Stimulated activated CD4-positive, alpha-beta T cell treated with anti-CD3 and anti-CD28 coated beads, Interleukin-15, amount 100 ng/mL, for 1 hour (primary cell): ENCODE measurements at regions not wholly inside any gene's neighbourhood (a gene's known extent, or its start where the extent isn't known, plus 50 kb on each side); places are given as distances from the start of the nearest gene placed in this dataset.
"Not testable (repeated sequence)": the region's sequence is repeated elsewhere in the genome, so short reads cannot be mapped to it uniquely, and the experiment has no call there.

Source experiments
- DNase-seq, 2 donors: peaks; one replicate each; pipeline ENCODE4 v3.0.0-alpha.2; 2020; ENCODE audit warnings: low read depth in 1 of 2, low spot score in 1 of 2

DNA sequence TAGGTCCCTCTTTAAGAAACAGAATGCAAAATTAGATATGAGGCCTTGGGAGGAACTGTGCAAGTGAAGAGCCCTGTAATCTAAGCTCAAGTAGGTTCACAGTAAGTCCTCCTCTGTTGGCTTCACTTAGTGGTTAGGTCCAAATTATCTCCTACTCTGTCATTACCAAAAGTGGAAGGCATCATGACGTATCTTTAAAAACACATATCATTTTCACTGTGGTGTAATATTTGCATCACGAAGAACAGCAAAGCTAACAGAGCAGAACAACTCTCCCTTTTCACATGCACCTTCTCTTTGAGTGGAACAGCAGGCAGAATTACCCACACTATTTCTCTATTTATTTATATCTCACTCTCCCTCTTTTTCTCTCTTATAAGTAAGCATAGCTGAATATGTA, 240.5 kb upstream of the CCNH start:
- DNase-seq = no peak

- no peak for DNase-seq
Observed at GRCh38 chr5:87650284-87650683, 237.6 kb upstream of the CCNH start.

GRCh38 chr5:87649455-87649854, 236.7 kb upstream of the CCNH start:
- no peak for DNase-seq

DNA sequence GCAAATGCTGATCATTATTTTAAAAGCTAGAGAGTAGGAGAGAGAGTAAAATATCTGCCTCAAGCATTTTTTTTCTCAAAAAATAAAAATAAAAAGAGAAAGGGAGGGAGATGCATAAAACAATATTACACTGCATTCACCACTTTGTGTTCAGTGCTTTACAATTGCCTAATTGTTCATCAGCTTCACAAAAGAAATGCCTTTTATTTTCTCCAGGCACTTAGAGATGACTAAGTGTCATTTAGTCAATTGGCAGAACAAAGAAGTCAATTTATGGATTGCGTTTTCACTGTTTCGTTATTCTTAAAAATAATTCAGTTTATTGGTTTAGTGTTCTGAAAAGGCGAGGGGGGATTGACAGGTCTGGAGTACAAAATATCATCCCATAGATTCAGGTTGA, 232.5 kb upstream of the CCNH start:
- DNase-seq = no peak

GRCh38 chr5:87640902-87641301, 228.2 kb upstream of the CCNH start:
- DNase-seq = no peak

- DNase-seq = no peak
Observed at GRCh38 chr5:87627363-87627762, 214.6 kb upstream of the CCNH start.

- DNase-seq = no peak
Observed at GRCh38 chr5:87608385-87608784, 195.7 kb upstream of the CCNH start.

DNA sequence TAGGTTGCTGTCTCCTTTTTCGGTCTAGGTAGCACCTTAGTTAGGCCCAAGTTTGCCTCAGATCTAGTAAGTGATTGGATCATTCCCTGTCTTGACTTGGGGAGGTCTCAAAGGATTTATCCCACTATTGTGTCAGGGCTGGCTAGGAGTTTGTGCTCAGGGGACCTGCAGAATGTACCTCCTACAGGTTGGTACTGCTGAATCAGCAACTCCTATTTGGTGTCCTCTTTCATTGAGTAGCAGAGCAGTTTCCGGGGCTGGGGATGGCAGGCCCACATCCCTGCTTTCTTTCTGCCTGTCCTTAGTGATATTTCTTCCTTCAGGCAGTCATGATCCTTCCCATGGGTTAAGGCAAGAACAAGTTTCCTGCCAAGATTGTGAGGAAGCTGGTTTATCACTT, 192.9 kb upstream of the CCNH start:
- DNase-seq = no peak

- DNase-seq = no peak
Observed at GRCh38 chr5:87599778-87600177, 187.0 kb upstream of the CCNH start.

DNA sequence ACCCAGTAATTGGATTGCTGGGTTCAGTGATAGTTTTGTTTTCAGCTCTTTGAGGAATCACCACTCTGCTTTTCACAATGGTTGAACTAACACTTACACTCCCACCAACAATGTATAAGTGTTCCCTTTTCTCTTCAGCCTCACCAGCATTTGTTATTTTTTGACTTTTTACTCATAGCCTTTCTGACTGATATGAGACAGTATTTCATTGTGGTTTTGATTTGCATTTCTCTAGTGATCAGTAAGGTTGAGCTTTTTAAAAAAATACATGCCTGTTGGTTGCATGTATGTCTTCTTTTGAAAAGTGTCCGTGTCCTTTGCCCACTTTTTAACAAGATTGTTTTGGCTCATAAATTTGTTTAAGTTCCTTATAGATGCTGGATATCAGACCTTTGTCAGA, 185.7 kb upstream of the CCNH start:
- no peak for DNase-seq

DNA sequence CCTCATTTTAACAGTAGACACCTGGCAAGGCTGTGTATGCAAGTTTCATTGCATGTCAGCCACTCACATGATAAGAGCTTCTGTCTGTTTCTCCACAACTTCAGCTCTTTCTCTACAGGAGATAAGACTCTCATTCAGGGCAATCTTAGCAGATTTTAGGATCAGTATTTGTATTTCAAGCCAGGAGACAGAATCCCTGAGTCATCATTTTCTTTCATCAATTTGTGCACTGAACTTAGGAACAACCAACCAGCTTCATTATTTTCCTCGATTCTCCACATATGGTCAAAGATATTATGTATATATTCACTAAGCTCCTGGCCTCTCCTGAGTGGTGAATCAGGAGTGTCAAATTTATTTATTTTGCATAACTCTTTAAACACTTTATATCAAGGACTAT, 181.8 kb upstream of the CCNH start:
- no peak for DNase-seq

- no peak for DNase-seq
Observed at GRCh38 chr5:87589587-87589986, 176.9 kb upstream of the CCNH start.

- DNase-seq = no peak
Observed at GRCh38 chr5:87588316-87588715, 175.6 kb upstream of the CCNH start.

GRCh38 chr5:87583704-87584103, 171.0 kb upstream of the CCNH start:
- not testable (repeated sequence) for DNase-seq

DNA sequence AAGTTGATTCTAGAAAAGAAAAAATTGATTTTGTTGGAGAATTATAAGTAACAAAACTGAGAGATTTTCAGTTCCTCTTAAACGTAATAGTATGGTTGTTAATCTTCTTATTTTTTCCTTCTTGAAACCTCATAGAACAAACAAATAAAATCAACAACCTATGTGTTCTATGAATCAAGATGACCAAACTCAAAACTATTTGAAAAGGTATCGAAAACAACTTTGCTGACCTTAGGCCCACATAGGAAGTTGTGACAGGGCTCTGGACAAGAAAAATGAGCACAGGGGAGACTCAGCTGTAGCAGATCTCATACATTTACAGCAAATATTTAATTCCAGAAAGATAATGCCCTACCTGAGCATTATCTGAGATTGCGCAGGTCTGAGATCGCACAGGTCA, 169.4 kb upstream of the CCNH start:
- DNase-seq = no peak

GRCh38 chr5:87581661-87582060, 168.9 kb upstream of the CCNH start:
- no peak for DNase-seq

DNA sequence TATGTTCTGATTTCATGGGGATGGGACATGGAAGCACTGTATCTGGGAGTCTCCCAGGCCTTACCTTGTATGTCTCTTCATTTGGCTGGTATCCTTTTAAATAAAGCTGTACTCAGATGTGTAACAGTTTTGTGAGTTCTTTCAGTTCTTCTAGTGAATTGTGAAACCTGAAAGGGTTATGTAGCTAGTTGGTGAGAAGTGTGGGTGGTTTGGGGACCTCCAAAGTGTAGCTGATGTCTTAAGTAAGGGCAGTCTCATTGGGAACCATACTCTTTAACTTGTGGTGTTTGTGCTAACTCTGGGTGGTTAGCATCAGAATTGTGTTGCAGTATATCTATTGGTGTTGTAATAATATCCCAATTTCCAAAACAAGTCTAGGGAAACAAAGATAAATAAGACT, 166.9 kb upstream of the CCNH start:
- no peak for DNase-seq

DNA sequence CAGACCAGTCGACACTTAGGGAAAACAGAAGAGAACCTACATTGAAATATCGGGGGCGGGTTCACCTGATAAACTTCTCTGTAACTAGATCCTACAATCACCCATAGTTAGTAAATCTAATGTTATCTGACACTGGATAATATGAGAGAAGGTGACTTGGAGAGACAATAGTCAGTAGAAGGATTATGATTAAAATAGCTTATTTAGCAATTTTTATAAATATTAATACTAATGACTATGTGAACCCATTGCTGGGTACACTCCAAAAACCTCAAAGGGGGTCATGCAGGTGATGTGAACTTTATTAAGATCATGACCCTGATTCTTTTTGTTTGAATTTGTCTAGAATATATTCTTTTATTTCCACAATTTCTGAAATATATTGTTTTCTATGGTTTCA, 164.1 kb upstream of the CCNH start:
- no peak for DNase-seq

DNA sequence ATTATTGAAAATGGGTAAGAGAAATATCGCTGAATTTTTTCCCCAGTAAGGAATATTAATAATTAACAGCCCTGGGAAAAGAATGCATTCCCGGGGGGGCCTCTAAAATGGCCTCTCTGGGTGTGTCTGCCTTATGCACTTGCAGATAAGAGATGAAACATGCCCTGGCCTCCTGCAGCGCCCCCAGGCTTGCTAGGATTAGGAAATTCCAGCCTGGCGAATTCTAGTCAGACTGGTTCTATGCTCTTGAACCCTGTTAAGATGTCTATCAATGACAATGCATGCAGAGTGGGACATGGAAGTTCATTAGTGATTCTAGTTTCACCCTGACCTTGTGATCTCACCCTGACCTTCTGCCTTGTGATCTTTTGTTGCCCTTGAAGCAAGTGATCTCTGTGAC, 163.6 kb upstream of the CCNH start:
- DNase-seq = not testable (repeated sequence)

GRCh38 chr5:87574106-87574505, 161.4 kb upstream of the CCNH start:
- no peak for DNase-seq

DNA sequence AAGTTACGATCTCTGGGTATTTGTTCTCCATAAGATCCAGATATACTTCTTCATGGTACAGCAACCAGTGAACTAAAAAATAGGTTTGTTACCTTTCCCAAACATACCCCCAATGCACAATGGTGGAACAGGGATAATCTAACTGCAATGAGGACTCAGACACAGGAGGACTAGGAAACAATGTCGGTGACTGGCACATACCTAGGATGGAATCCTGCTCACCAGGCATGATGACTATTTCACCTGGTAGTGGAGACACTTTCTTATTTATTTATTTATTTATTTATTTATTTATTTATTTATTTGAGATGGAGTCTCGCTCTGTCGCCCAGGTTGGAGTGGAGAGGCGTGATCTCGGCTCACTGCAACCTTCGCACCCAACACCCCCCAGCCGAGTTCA, 159.9 kb upstream of the CCNH start:
- DNase-seq = no peak

DNA sequence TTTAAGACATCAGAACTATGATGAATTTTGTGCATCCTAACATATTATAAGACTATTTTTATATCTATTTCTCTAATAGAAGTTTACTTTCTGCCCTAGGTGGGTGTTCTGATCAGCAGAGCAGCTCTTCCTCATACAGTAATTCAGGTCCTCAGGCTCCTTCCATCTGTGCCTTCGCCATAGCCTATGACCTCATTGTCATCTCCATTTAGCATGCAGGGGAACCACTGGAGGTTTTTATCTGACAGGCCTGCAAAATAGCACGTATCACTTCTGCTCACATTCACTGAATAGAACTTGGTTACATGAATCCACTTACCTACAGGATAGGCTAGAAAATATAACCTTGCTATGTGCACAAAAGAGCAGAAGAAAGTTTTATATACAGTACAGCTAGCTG, 159.4 kb upstream of the CCNH start:
- DNase-seq = no peak

GRCh38 chr5:87570366-87570765, 157.6 kb upstream of the CCNH start:
- no peak for DNase-seq

DNA sequence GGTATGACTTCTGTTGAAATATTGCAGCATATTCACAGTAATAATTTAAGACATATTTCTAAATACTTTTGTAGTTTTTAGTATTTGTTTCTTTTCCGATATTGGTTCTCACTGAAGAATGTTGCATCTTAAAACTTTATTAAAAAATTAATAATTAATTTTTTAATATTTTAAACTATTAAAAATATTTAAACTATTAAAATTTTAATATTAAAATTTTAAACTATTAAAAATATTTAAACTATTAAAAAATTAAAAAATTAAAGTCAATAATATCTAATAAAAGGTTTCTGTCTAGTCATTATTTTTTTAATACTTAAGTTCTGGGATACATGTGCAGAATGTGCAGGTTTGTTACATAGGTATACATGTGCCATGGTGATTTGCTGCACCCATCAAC, 149.3 kb upstream of the CCNH start:
- DNase-seq = no peak
